ENCODE measurements at regions not wholly inside any gene's neighbourhood (a gene's known extent, or its start where the extent isn't known, plus 50 kb on each side); places are given as distances from the start of the nearest gene placed in this dataset.

GRCh38 chr6:141406761-141407160 is 726.0 kb upstream of the GJE1 start:
- TF ChIP-seq CTCF (conservative IDR thresholded peaks at IDR 0.05; ENCODE audit: low read depth, low read length) = no peak
- DNase-seq (ENCODE audit: low read depth) = no peak
- no peak overlapping the region for H3K4me3 ChIP-seq (ENCODE audit: low read length)

- DNase-seq (ENCODE audit: low read depth) = no peak
Observed at GRCh38 chr6:141403827-141404226, 728.9 kb upstream of the GJE1 start.

GRCh38 chr6:141403103-141403502 is 729.6 kb upstream of the GJE1 start:
- no peak for DNase-seq (ENCODE audit: low read depth)
- no peak overlapping the region for H3K4me3 ChIP-seq (ENCODE audit: low read length)
- no peak for TF ChIP-seq CTCF (conservative IDR thresholded peaks at IDR 0.05; ENCODE audit: low read depth, low read length)

More at GRCh38 chr6:141403827-141404226, 728.9 kb upstream of the GJE1 start:
- no peak for TF ChIP-seq CTCF (conservative IDR thresholded peaks at IDR 0.05; ENCODE audit: low read depth, low read length)
- H3K4me3 ChIP-seq (ENCODE audit: low read length) = no peak overlapping the region

DNA sequence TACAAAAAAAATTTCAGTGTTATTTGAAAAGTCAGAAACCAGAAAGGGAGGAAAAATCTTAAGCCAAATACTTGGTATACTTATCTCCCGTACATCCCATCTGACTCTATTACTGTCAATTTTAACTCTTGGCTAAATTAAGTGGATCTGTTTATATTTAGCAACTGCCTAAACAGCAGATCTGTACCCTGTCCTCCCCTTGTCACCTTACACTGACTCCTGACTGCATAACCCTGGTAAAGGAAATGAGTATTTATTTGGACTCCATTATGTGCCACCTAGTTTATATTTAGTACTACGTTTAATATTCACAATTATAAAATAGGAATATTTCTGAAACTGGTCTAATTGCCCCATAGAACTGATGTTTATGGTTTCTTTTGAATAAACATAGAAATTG is 730.2 kb upstream of the GJE1 start:
- no peak for DNase-seq (ENCODE audit: low read depth)
- no peak overlapping the region for H3K4me3 ChIP-seq (ENCODE audit: low read length)
- TF ChIP-seq CTCF (conservative IDR thresholded peaks at IDR 0.05; ENCODE audit: low read depth, low read length) = no peak

- DNase-seq (ENCODE audit: low read depth) = no peak
Observed at GRCh38 chr6:141401851-141402250, 730.9 kb upstream of the GJE1 start.

DNA sequence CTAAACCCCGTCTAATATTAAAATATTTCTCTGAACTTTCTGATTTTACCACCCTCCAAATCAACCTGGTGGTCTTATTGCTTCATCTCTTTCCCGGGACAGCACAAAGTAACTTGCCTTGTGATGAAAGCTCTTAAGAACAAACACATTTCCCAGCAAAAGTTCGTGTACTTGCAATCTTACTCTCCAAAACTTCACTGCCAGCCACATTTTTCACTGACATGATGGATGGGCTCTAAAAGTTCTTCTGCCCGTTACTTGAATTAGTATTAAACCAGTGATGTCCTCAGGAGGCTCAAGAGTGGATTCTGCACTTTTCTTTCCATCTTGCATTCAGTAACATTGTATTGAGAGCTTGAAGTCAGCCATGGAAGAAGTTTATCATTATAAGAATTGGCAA is 731.6 kb upstream of the GJE1 start:
- DNase-seq (ENCODE audit: low read depth) = no peak
- H3K4me3 ChIP-seq (ENCODE audit: low read length) = no peak overlapping the region
- TF ChIP-seq CTCF (conservative IDR thresholded peaks at IDR 0.05; ENCODE audit: low read depth, low read length) = no peak

More at GRCh38 chr6:141401851-141402250, 730.9 kb upstream of the GJE1 start:
- TF ChIP-seq CTCF (conservative IDR thresholded peaks at IDR 0.05; ENCODE audit: low read depth, low read length) = no peak
- no peak overlapping the region for H3K4me3 ChIP-seq (ENCODE audit: low read length)

DNA sequence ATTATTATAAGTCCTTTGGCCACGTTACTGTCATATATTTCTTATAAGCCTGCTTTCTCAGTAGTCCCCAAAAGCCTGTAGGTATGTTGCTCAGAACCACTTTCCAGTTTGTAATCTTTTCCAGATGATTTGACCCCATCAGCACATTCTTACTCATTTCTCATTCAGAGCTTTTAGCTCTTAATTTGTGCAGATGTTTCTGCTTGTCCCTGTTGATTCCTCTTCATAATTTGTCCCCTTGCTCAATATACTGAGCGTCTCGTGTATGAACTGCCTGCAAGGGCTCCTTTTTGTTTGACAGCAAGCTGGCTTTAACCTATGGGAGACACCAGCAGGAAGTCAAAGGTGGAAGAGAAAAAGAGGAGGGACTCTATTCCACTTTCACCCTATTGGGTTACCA is 733.8 kb upstream of the GJE1 start:
- DNase-seq (ENCODE audit: low read depth) = no peak
- H3K4me3 ChIP-seq (ENCODE audit: low read length) = no peak overlapping the region
- TF ChIP-seq CTCF (conservative IDR thresholded peaks at IDR 0.05; ENCODE audit: low read depth, low read length) = no peak
